Adrenal gland (tissue), 5 donors: ENCODE measurements at regions not wholly inside any gene's neighbourhood (a gene's known extent, or its start where the extent isn't known, plus 50 kb on each side); places are given as distances from the start of the nearest gene placed in this dataset.

Experiments used
- POLR2A ChIP-seq, 2 donors: fragments of 450-650 bp; IDR thresholded peaks; one replicate each; pipeline ENCODE4 v1.6.1; 2017; ENCODE audit warnings: antibody characterized with exemption in 2 of 2, mild to moderate bottlenecking in 2 of 2, moderate library complexity in 1 of 2
- TF ChIP-seq, protein P1 (sequence below), 6 experiments: fragments of 450-650 bp in 4 of 6; fragments of 200-600 bp in 2 of 6; sonication (generic) in 1 of 6; IDR thresholded peaks; 1 replicate in 5 of 6; 2 replicates in 1 of 6; pipeline versions ENCODE4 v1.5.1 to v1.8.0; 2016 to 2021; ENCODE audit warnings: antibody characterized with exemption in 6 of 6, mild to moderate bottlenecking in 2 of 6, moderate library complexity in 1 of 6
- donor health status: DM: no; HTN: no; CAD: no.

DNA sequence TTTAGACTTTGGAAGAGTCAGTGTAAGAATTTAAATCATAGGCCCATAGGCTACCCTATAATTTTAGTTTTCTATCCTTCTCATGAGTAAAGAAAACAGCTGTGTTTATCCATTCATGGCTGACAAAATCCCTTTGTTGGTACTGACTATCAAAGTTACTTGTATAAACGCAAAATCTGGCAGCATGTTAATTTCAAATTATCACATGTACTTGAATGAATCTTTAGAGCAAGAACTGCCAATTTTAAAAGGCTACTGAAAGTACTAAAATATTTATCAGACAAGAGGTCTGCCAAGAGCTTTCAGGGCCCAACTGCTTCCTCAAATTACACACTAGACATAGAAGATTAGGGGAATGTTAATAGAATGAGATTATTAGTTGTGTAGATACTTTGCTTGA is 66.6 kb downstream of the MYL12B start:
- TF ChIP-seq, protein P1, sequence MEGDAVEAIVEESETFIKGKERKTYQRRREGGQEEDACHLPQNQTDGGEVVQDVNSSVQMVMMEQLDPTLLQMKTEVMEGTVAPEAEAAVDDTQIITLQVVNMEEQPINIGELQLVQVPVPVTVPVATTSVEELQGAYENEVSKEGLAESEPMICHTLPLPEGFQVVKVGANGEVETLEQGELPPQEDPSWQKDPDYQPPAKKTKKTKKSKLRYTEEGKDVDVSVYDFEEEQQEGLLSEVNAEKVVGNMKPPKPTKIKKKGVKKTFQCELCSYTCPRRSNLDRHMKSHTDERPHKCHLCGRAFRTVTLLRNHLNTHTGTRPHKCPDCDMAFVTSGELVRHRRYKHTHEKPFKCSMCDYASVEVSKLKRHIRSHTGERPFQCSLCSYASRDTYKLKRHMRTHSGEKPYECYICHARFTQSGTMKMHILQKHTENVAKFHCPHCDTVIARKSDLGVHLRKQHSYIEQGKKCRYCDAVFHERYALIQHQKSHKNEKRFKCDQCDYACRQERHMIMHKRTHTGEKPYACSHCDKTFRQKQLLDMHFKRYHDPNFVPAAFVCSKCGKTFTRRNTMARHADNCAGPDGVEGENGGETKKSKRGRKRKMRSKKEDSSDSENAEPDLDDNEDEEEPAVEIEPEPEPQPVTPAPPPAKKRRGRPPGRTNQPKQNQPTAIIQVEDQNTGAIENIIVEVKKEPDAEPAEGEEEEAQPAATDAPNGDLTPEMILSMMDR (IDR thresholded peaks at IDR 0.05), result no peak
- TF ChIP-seq POLR2A (IDR thresholded peaks at IDR 0.05), result no peak
